GM12865 (cell line): ENCODE measurements at regions not wholly inside any gene's neighbourhood (a gene's known extent, or its start where the extent isn't known, plus 50 kb on each side); places are given as distances from the start of the nearest gene placed in this dataset.
A peak's percentile ranks its signal among the peaks of the same experiment; 100 is the strongest.

ENCODE experiments used
- DNase-seq: peaks from one replicate; pipeline ENCODE4 v3.0.0; 2010; ENCODE audit warnings: low read depth
- H3K4me3 ChIP-seq: 2 replicates; pipeline ENCODE4 v1.5.1; 2011; ENCODE audit warnings: mild to moderate bottlenecking, low read depth, low read length, control low read depth
- TF ChIP-seq, protein P1 (sequence below): IDR thresholded peaks from 2 replicates; pipeline ENCODE4 v1.5.1; 2011; ENCODE audit warnings: low read length, control low read depth, low read depth, inconsistent platforms; ENCODE audit not compliant: insufficient read depth; ENCODE audit errors: missing control alignments

GRCh38 chr21:27569831-27570230 lies 602.9 kb upstream of the ADAMTS5 start:
- TF ChIP-seq, protein P1, sequence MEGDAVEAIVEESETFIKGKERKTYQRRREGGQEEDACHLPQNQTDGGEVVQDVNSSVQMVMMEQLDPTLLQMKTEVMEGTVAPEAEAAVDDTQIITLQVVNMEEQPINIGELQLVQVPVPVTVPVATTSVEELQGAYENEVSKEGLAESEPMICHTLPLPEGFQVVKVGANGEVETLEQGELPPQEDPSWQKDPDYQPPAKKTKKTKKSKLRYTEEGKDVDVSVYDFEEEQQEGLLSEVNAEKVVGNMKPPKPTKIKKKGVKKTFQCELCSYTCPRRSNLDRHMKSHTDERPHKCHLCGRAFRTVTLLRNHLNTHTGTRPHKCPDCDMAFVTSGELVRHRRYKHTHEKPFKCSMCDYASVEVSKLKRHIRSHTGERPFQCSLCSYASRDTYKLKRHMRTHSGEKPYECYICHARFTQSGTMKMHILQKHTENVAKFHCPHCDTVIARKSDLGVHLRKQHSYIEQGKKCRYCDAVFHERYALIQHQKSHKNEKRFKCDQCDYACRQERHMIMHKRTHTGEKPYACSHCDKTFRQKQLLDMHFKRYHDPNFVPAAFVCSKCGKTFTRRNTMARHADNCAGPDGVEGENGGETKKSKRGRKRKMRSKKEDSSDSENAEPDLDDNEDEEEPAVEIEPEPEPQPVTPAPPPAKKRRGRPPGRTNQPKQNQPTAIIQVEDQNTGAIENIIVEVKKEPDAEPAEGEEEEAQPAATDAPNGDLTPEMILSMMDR, result no peak
- no peak overlapping the region for H3K4me3 ChIP-seq
- DNase-seq, result no peak

DNA sequence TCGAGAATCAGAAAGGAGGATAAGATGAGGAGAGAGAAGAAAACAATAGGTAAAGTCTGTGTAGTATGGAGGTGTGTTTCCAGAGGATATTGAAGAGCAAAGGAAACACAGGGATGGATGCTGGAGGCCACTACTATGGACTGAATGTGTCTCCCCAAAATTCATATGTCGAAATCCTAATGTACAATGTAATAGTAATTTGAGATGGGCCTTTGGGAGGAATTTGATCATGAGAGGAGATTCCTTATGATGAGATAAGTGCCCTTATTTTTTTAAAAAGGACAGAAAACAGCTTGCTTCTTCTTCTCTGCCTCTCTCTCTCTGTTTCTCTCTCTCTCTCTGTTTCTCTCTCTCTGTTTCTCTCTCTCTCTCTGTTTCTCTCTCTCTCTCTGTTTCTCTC lies 602.2 kb upstream of the ADAMTS5 start:
- TF ChIP-seq, protein P1, result no peak
- H3K4me3 ChIP-seq, result no peak overlapping the region
- no peak for DNase-seq

- no peak overlapping the region for H3K4me3 ChIP-seq
- TF ChIP-seq, protein P1, result no peak
- DNase-seq, result no peak
Measured at GRCh38 chr21:27567381-27567780, 600.5 kb upstream of the ADAMTS5 start.

- TF ChIP-seq, protein P1, result no peak
- no peak for DNase-seq
- H3K4me3 ChIP-seq, result no peak overlapping the region
Measured at GRCh38 chr21:27566521-27566920, 599.6 kb upstream of the ADAMTS5 start.

GRCh38 chr21:27565364-27565763 lies 598.5 kb upstream of the ADAMTS5 start:
- H3K4me3 ChIP-seq, result no peak overlapping the region
- TF ChIP-seq, protein P1, result no peak
- no peak for DNase-seq

- peak; percentile 25 for DNase-seq
- H3K4me3 ChIP-seq, result no peak overlapping the region
- TF ChIP-seq, protein P1, result peak; percentile 42
Measured at GRCh38 chr21:27564684-27565301, 597.9 kb upstream of the ADAMTS5 start.

GRCh38 chr21:27562303-27562702 lies 595.4 kb upstream of the ADAMTS5 start:
- TF ChIP-seq, protein P1, result no peak
- DNase-seq, result no peak
- no peak overlapping the region for H3K4me3 ChIP-seq
